22Rv1 (cell line): ENCODE measurements at regions not wholly inside any gene's neighbourhood (a gene's known extent, or its start where the extent isn't known, plus 50 kb on each side); places are given as distances from the start of the nearest gene placed in this dataset.

Experiments used
- H3K27ac ChIP-seq: fragments of 450-650 bp; 2 replicates; pipeline ENCODE4 v1.5.1; 2017
- ZFX ChIP-seq: fragments of 450-650 bp; IDR thresholded peaks from 2 replicates; pipeline ENCODE4 v1.6.1; 2017; ENCODE audit warnings: antibody characterized with exemption, borderline replicate concordance
- TF ChIP-seq, protein P1 (sequence below): fragments of 450-650 bp; IDR thresholded peaks from 2 replicates; pipeline ENCODE4 v1.5.1; 2017; ENCODE audit warnings: mild to moderate bottlenecking

DNA sequence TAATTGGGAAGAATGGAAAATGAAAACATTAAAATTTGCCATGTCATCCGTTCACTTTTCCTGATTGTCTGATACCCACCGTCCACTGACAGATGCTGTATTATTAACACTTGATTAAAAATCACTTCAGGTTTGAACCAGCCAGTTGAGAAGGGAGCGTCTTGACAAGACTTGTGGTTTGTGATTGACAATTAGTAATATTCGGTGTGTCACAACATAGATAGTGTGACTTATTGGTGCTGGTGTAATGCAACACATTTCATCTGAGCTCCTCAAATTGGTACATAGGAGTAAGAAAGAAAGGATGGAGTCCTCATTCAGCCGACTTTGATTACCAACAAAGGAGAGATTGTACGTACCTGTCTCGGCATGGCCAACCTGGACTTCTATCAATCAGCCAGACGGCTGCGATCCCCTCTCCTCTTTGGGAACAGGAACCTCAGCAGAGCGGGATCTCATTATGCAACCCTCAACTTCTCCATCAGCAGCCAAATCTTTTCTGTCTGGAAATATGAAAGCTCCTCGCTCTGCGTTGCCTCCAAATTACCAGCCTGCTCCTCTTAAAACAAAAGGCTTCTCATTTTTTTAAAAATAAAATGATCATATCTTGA, 211.7 kb upstream of the MVB12B start:
- TF ChIP-seq, protein P1, sequence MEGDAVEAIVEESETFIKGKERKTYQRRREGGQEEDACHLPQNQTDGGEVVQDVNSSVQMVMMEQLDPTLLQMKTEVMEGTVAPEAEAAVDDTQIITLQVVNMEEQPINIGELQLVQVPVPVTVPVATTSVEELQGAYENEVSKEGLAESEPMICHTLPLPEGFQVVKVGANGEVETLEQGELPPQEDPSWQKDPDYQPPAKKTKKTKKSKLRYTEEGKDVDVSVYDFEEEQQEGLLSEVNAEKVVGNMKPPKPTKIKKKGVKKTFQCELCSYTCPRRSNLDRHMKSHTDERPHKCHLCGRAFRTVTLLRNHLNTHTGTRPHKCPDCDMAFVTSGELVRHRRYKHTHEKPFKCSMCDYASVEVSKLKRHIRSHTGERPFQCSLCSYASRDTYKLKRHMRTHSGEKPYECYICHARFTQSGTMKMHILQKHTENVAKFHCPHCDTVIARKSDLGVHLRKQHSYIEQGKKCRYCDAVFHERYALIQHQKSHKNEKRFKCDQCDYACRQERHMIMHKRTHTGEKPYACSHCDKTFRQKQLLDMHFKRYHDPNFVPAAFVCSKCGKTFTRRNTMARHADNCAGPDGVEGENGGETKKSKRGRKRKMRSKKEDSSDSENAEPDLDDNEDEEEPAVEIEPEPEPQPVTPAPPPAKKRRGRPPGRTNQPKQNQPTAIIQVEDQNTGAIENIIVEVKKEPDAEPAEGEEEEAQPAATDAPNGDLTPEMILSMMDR: no peak
- no peak for TF ChIP-seq ZFX
- no peak overlapping the region for H3K27ac ChIP-seq

DNA sequence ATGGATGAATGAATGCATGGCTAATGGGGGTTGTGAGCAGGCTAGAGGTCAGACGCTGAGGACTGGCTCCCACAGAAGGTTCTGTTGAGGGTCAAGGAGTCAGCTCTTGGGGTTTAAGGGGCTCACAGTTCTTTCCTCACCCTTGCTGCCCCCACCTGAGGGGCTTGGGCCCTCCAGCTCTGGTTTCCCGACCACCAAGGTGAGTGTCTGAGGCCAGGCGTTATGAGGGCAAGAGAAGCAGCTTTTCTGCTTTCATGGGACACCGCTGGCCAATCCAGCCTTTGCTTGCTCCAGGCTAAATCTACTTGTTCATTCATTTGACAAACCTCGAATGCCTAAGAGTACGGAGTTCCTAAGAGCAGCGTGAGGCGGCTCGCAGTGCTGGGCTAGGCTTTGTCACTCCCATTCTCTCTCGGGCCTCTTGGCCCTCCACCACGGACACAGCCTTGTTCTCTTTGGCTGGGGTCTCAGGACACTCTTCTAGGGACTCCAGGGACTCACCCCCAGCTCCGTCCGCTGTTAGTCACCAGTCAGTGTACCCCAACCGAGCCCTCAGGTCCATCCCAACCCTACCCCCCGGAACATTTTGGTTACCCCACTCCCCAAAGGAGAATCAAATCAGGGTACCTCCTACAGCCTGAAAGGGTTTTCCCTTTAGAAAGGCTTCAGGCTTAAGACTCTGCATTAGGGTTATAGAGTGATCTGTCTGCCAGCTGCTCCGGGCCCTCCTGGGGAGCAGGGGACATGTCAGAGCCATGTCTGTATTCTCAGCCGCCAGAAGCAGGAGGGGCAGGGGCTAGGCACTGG, 210.1 kb upstream of the MVB12B start:
- TF ChIP-seq, protein P1: no peak
- no peak for TF ChIP-seq ZFX
- H3K27ac ChIP-seq: no peak overlapping the region

DNA sequence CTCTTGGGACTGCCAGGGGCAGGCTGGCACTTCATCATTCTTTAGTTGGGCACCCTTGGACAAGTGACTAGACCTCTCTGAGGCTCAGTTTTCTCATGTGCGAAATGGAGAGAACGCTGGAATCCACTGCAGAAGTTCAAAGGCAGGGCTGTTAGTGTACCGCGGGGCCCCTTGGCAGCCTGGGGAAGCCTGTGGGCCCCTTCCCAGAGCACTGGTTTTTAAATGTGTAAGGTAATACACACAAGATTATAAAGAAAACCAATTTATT, 209.5 kb upstream of the MVB12B start:
- no peak for TF ChIP-seq ZFX
- TF ChIP-seq, protein P1: no peak
- no peak overlapping the region for H3K27ac ChIP-seq

DNA sequence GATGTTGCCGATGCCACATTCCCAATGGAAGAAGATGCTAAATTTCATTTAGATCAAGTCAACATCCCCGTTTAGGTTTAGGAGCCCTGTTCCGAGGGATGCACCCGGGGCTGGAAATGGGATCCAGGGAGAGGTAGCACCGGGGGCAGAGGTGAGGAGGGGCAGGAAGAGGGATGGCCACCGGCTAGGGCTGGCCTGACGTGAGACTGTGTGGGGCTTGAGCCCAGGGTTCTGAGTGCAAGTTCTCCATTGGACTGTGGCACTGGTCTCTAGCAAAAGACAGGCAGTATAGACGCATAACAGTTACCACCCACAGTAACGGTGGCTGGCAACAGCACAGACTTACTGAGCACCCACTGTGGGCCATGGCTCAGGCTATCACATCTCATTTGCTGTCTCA, 209.0 kb upstream of the MVB12B start:
- no peak for TF ChIP-seq ZFX
- TF ChIP-seq, protein P1: no peak
- H3K27ac ChIP-seq: no peak overlapping the region

DNA sequence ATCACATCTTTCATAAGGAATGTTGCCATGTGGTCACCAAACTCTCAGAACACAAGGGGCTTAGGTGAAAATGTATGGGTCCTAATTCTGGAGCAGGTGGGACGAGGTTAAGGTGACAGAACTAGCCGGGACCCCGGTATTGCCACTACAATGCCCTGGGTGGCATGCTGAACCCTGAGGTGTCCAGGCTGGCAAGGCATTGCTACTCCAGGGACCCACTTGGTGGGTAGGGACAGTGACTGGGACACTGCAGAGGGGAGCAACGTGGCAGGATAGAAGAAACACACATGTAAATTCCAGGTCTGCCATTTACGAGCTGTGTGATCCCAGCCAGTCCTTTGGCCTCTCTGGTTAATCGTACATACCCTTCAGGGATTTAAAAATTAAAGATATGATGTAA, 206.9 kb upstream of the MVB12B start:
- H3K27ac ChIP-seq: no peak overlapping the region
- no peak for TF ChIP-seq ZFX
- TF ChIP-seq, protein P1: no peak

DNA sequence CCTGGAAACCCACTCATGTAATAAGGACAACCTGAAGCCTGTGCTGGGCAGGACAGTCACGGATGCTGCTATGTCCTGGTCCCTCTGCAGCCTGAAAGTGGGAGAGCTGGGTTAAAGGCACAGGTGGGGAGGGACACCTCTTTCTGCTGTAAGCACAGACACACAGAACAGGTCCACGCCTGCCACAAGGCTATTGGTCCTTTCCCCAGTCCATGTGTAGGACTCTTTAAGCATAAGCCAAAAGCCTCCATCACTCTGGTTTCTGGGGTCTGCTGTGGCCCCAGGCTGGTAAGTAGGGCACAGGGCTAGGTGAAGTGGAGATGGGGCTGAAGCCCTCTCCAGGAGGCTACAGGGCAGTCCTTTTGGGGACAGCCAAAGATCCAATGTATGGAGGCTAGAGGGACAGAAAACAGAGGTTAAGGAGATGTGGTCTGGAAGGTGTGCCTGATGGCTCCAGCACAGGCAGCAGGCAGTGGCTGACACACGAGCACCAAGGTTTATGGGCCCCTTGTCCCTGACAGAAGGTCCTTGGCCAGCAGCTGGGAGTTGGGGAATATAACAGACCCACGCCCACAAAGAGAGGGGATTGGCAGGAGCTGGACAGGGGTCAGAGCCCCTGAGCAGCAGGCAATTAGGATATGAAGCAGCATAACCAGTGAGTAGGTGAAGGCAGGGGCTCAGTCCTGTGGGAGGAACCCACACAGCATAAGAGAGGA, 203.6 kb upstream of the MVB12B start:
- TF ChIP-seq, protein P1: no peak
- no peak for TF ChIP-seq ZFX

DNA sequence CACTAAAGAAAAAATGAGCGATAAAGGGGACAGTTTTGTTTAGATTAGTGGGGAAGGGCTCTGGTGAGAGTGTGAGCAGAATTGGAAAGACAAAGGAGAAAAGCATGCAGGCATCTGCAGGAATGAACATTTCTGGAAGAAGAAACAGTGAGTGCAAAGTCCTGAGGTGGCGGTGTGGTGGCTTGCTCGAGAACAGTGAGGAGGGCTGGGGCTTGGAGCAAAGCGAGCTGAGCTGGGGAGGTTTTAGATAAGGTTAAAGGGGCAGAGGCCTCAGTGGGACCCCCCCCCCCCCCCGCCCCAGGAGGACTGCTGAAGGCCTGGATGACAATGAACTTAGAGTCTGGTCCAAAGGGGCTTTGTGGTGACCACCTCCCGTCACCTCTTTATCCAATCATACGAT, 202.7 kb upstream of the MVB12B start:
- H3K27ac ChIP-seq: no peak overlapping the region
- no peak for TF ChIP-seq ZFX
- TF ChIP-seq, protein P1: no peak

More for the DNA sequence above, 203.6 kb upstream of the MVB12B start:
- no peak overlapping the region for H3K27ac ChIP-seq
